ENCODE measurements at regions not wholly inside any gene's neighbourhood (a gene's known extent, or its start where the extent isn't known, plus 50 kb on each side); places are given as distances from the start of the nearest gene placed in this dataset.

- H3K36me3 Mint-ChIP-seq = no peaks in the 10 kb centered on the region
- ChIA-PET POLR2A (interaction anchor here (0.7 kb wide), 1 partner anchor 626 kb away, joined by 3 read pairs; no protein-coding TSS in a partner anchor), CTCF (no interaction called here)
- TF ChIP-seq RORB (CRISPR knock-in tag; IDR thresholded peaks at IDR 0.05) = no peak
- TF ChIP-seq AFF4 (CRISPR knock-in tag; IDR thresholded peaks at IDR 0.05; ENCODE audit: borderline replicate concordance) = no peak
- no peak for TF ChIP-seq ARID4B (CRISPR knock-in tag; IDR thresholded peaks at IDR 0.05; ENCODE audit: borderline replicate concordance)
- no peak for TF ChIP-seq FOXP1 (CRISPR knock-in tag; IDR thresholded peaks at IDR 0.05; ENCODE audit: borderline replicate concordance)
- TF ChIP-seq ZNF671 (CRISPR knock-in tag; IDR thresholded peaks at IDR 0.05) = no peak
- no peak for TF ChIP-seq CTCF (IDR thresholded peaks at IDR 0.05)
- no peak for TF ChIP-seq FOXP4 (CRISPR knock-in tag; IDR thresholded peaks at IDR 0.05)
- TF ChIP-seq IRF1 (CRISPR knock-in tag; IDR thresholded peaks at IDR 0.05) = no peak
- no peak for TF ChIP-seq TEAD4 (CRISPR knock-in tag; IDR thresholded peaks at IDR 0.05)
- TF ChIP-seq ZNF532 (CRISPR knock-in tag; IDR thresholded peaks at IDR 0.05; ENCODE audit: borderline replicate concordance) = no peak
- TF ChIP-seq ZNF317 (CRISPR knock-in tag; IDR thresholded peaks at IDR 0.05; ENCODE audit: borderline replicate concordance, low read depth) = no peak
- no peak for TF ChIP-seq NFYB (CRISPR knock-in tag; conservative IDR thresholded peaks at IDR 0.05; ENCODE audit: low read depth)
- no peak for TF ChIP-seq ZNF232 (CRISPR knock-in tag; IDR thresholded peaks at IDR 0.05)
- TF ChIP-seq ZNF281 (CRISPR knock-in tag; IDR thresholded peaks at IDR 0.05) = no peak
- no peak for TF ChIP-seq ATF1 (CRISPR knock-in tag; IDR thresholded peaks at IDR 0.05)
- ATAC-seq = no peak
- no peaks in the 10 kb centered on the region for H3K27me3 Mint-ChIP-seq (ENCODE audit: low read depth)
- DNase-seq (ENCODE audit: low spot score) = no peak
- no peak overlapping the region for H3K27ac Mint-ChIP-seq
- no peaks in the 10 kb centered on the region for H3K9me3 Mint-ChIP-seq
- H3K4me3 Mint-ChIP-seq = no peak overlapping the region
- peaks cover 21% of the 10 kb centered on the region for H3K4me1 Mint-ChIP-seq
Observed at GRCh38 chr18:7464245-7464966, 102.7 kb upstream of the PTPRM start.
